IMR-90 (cell line): ENCODE measurements at regions not wholly inside any gene's neighbourhood (a gene's known extent, or its start where the extent isn't known, plus 50 kb on each side); places are given as distances from the start of the nearest gene placed in this dataset.

Experiments
- ATAC-seq: fragments of 200-7000 bp; cut with Tn5 transposase; 2 replicates; pipeline ENCODE4 v1.9.1; 2020; ENCODE audit warnings: low read depth, mild to moderate bottlenecking, moderate library complexity
- BruUV-seq: library from RNA; stranded (reverse); fragments of 400-500 nt; replicated peaks from 2 replicates; lab custom pipeline; 2021; lab: Mats Ljungman, UMichigan
- CTCF ChIA-PET: fragments of 300-600 bp; formaldehyde crosslinking; extraction: SDS; loops from one replicate; lab custom pipeline; 2021; ENCODE audit warnings: antibody characterized with exemption; lab: Yijun Ruan, JAX
- POLR2A ChIA-PET: fragments of 300-600 bp; sonication (Branson Sonifier 250); formaldehyde crosslinking; loops from one replicate; lab custom pipeline; 2022; ENCODE audit warnings: antibody characterized with exemption; ENCODE audit not compliant: unreplicated experiment; lab: Charles Lee
- DNase-seq: peaks from one replicate; pipeline ENCODE4 v3.0.0; 2013
- H2AFZ ChIP-seq: replicated peaks from 2 replicates; pipeline ENCODE3; 2013; ENCODE audit warnings: low read length, mild to moderate bottlenecking; ENCODE audit not compliant: poor library complexity
- H2AK5ac ChIP-seq: 2 replicates; pipeline ENCODE4 v1.6.1; 2013; ENCODE audit warnings: low read depth, low read length, inconsistent platforms
- H2AK9ac ChIP-seq: replicated peaks from 2 replicates; pipeline ENCODE3; 2013; ENCODE audit warnings: mild to moderate bottlenecking, low read depth, low read length, moderate library complexity; ENCODE audit not compliant: poor library complexity
- H2BK120ac ChIP-seq: 2 replicates; pipeline ENCODE4 v1.6.1; 2013; ENCODE audit warnings: low read depth, low read length, inconsistent platforms
- H2BK15ac ChIP-seq: 3 replicates; pipeline ENCODE4 v1.6.1; 2013; ENCODE audit warnings: low read depth, low read length, inconsistent platforms
- H2BK20ac ChIP-seq: 2 replicates; pipeline ENCODE4 v1.6.1; 2013; ENCODE audit warnings: low read depth, mild to moderate bottlenecking, inconsistent platforms, low read length, moderate library complexity
- H2BK5ac ChIP-seq: 2 replicates; pipeline ENCODE4 v1.6.1; 2013; ENCODE audit warnings: mild to moderate bottlenecking, low read depth, low read length, inconsistent platforms; ENCODE audit not compliant: poor library complexity, severe bottlenecking
- H3K14ac ChIP-seq: replicated peaks from 2 replicates; pipeline ENCODE4 v1.6.1; 2013; ENCODE audit warnings: low read depth, low read length, inconsistent platforms
- H3K18ac ChIP-seq: 2 replicates; pipeline ENCODE4 v1.6.1; 2013; ENCODE audit warnings: low read depth, low read length, control low read depth
- H3K23ac ChIP-seq: 2 replicates; pipeline ENCODE4 v1.6.1; 2013; ENCODE audit warnings: low read depth, low read length, inconsistent platforms
- H3K27ac ChIP-seq: 2 replicates; pipeline ENCODE4 v1.5.1; 2013; ENCODE audit warnings: mild to moderate bottlenecking, control low read depth, low read length; ENCODE audit not compliant: insufficient read depth
- H3K27me3 ChIP-seq: 2 replicates; pipeline ENCODE4 v1.6.1; 2013; ENCODE audit warnings: low read length; ENCODE audit not compliant: control insufficient read depth, insufficient read depth
- H3K36me3 ChIP-seq: 2 replicates; pipeline ENCODE4 v1.6.1; 2013; ENCODE audit warnings: low read length, mixed read lengths; ENCODE audit not compliant: control insufficient read depth, insufficient read depth
- H3K4ac ChIP-seq: 2 replicates; pipeline ENCODE4 v1.6.1; 2013; ENCODE audit warnings: low read depth, low read length, inconsistent platforms
- H3K4me1 ChIP-seq: 2 replicates; pipeline ENCODE4 v1.6.1; 2013; ENCODE audit warnings: low read length, mixed read lengths; ENCODE audit not compliant: control insufficient read depth, insufficient read depth
- H3K4me2 ChIP-seq: 2 replicates; pipeline ENCODE4 v1.6.1; 2013; ENCODE audit warnings: low read depth, mild to moderate bottlenecking, control low read depth, low read length, moderate library complexity
- H3K4me3 ChIP-seq: 2 replicates; pipeline ENCODE4 v1.5.1; 2013; ENCODE audit warnings: low read depth, mild to moderate bottlenecking, control low read depth, low read length, moderate library complexity; ENCODE audit not compliant: insufficient read depth
- H3K56ac ChIP-seq: 2 replicates; pipeline ENCODE4 v1.6.1; 2013; ENCODE audit warnings: low read length, inconsistent platforms; ENCODE audit not compliant: insufficient read depth; ENCODE audit errors: extremely low read depth
- H3K79me1 ChIP-seq, 2 experiments: 2 replicates each; pipeline ENCODE4 v1.6.1; 2013; ENCODE audit warnings: low read length in 2 of 2, inconsistent platforms in 1 of 2, low read depth in 1 of 2
- H3K9ac ChIP-seq: 2 replicates; pipeline ENCODE4 v1.6.1; 2013; ENCODE audit warnings: low read depth, low read length, control low read depth
- H3K9me1 ChIP-seq: 2 replicates; pipeline ENCODE4 v1.6.1; 2013; ENCODE audit warnings: low read length, inconsistent platforms; ENCODE audit not compliant: insufficient read depth
- H3K9me3 ChIP-seq: 2 replicates; pipeline ENCODE4 v1.6.1; 2013; ENCODE audit warnings: low read length; ENCODE audit not compliant: control insufficient read depth, insufficient read depth
- H4K20me1 ChIP-seq: 2 replicates; pipeline ENCODE4 v1.6.1; 2013; ENCODE audit warnings: low read length, inconsistent platforms; ENCODE audit not compliant: insufficient read depth
- H4K5ac ChIP-seq: 2 replicates; pipeline ENCODE4 v1.6.1; 2013; ENCODE audit warnings: mild to moderate bottlenecking, low read depth, low read length, control low read depth
- H4K8ac ChIP-seq, 2 experiments: 2 replicates each; pipeline ENCODE4 v1.6.1; 2013; ENCODE audit warnings: low read depth in 2 of 2, low read length in 2 of 2, control low read depth in 1 of 2, inconsistent platforms in 1 of 2
- H4K91ac ChIP-seq: 2 replicates; pipeline ENCODE4 v1.6.1; 2013; ENCODE audit warnings: low read depth, low read length, inconsistent platforms; ENCODE audit not compliant: insufficient read depth
- BHLHE40 ChIP-seq: fragments of 150-350 bp; IDR thresholded peaks from 2 replicates; pipeline ENCODE4 v1.6.1; 2016; ENCODE audit warnings: mild to moderate bottlenecking, low read depth, low read length
- CEBPB ChIP-seq: IDR thresholded peaks from 2 replicates; pipeline ENCODE4 v1.6.1; 2012; ENCODE audit warnings: low read depth, low read length, improper control_type of control experiment
- FOS ChIP-seq: fragments of 150-350 bp; IDR thresholded peaks from 2 replicates; pipeline ENCODE4 v1.6.1; 2016; ENCODE audit warnings: low read depth, low read length
- MAFK ChIP-seq: IDR thresholded peaks from 2 replicates; pipeline ENCODE4 v1.6.1; 2012; ENCODE audit warnings: low read depth, low read length, improper control_type of control experiment
- MAZ ChIP-seq: IDR thresholded peaks from 2 replicates; pipeline ENCODE4 v1.6.1; 2012; ENCODE audit warnings: low read depth, mild to moderate bottlenecking, low read length, improper control_type of control experiment, moderate library complexity, borderline replicate concordance
- MXI1 ChIP-seq: IDR thresholded peaks from 2 replicates; pipeline ENCODE4 v1.6.1; 2012; ENCODE audit warnings: low read depth, mild to moderate bottlenecking, low read length, moderate library complexity, borderline replicate concordance
- NFE2L2 ChIP-seq: fragments of 150-350 bp; IDR thresholded peaks from 2 replicates; pipeline ENCODE4 v1.6.1; 2016; ENCODE audit warnings: low read depth, mild to moderate bottlenecking, low read length
- POLR2A ChIP-seq: IDR thresholded peaks from 2 replicates; pipeline ENCODE4 v1.6.1; 2012; ENCODE audit warnings: mild to moderate bottlenecking, low read depth, low read length
- RAD21 ChIP-seq: IDR thresholded peaks from 2 replicates; pipeline ENCODE4 v1.6.1; 2012; ENCODE audit warnings: low read length, improper control_type of control experiment
- RFX5 ChIP-seq: IDR thresholded peaks from 2 replicates; pipeline ENCODE4 v1.8.0; 2012; ENCODE audit warnings: low read depth, mild to moderate bottlenecking, low read length, moderate library complexity
- dilution Hi-C: fragments of 300-500 bp; cut with HindIII; formaldehyde crosslinking; loops from one replicate; pipeline ENCODE4 v1.14.3; 2018; ENCODE audit warnings: low sequenced_read_pairs; ENCODE audit not compliant: unreplicated experiment
- in situ Hi-C: fragments of 300-500 bp; cut with MboI; formaldehyde crosslinking; loops from 3 replicates; pipeline ENCODE4 v1.14.3; 2019; ENCODE audit warnings: low sequenced_read_pairs, inconsistent platforms, mixed read lengths
- intact Hi-C: fragments of 100-400 bp; cut with micrococcal nuclease; formaldehyde crosslinking; loops from 2 replicates; pipeline ENCODE4 v1.10.0; 2022
- TF ChIP-seq, protein P1 (sequence below): fragments of 150-350 bp; IDR thresholded peaks from 2 replicates; pipeline ENCODE4 v1.6.1; 2016; ENCODE audit warnings: low read depth, mild to moderate bottlenecking, low read length, moderate library complexity, borderline replicate concordance
- TF ChIP-seq, protein P2 (sequence below): conservative IDR thresholded peaks from 2 replicates; pipeline ENCODE4 v1.5.1; 2012; ENCODE audit warnings: mild to moderate bottlenecking, low read depth, low read length, improper control_type of control experiment

DNA sequence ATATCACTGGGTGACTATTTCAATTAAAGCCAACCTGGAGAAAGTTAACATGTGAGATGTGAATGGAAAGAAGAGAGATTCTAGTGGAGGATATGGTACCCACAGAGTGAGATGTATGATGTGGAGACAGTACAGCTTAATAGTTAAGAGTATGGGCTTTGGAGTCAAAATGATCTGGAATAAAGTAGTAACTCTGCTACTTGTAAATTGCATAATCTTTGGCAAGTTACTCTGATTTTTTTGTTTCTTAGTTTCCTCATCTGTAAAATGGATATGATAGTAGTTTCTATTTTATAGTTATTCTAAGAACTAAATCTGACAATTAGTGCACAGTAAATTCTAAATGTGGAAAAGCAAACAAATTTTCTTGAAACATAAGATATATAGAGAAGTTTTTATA is 79.2 kb downstream of the ISOC1 start:
- H3K9me1 ChIP-seq, result no peaks in the 10 kb centered on the region
- H3K9me3 ChIP-seq, result no peaks in the 10 kb centered on the region
- no peak overlapping the region for H3K4me2 ChIP-seq
- H2AK9ac ChIP-seq, result no peak overlapping the region
- TF ChIP-seq NFE2L2, result no peak
- no peak for TF ChIP-seq POLR2A
- TF ChIP-seq FOS, result no peak
- no peak for TF ChIP-seq MAZ
- no peak for TF ChIP-seq BHLHE40
- TF ChIP-seq, protein P1, sequence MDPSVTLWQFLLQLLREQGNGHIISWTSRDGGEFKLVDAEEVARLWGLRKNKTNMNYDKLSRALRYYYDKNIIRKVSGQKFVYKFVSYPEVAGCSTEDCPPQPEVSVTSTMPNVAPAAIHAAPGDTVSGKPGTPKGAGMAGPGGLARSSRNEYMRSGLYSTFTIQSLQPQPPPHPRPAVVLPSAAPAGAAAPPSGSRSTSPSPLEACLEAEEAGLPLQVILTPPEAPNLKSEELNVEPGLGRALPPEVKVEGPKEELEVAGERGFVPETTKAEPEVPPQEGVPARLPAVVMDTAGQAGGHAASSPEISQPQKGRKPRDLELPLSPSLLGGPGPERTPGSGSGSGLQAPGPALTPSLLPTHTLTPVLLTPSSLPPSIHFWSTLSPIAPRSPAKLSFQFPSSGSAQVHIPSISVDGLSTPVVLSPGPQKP, result no peak
- no peak for TF ChIP-seq RFX5
- TF ChIP-seq, protein P2, sequence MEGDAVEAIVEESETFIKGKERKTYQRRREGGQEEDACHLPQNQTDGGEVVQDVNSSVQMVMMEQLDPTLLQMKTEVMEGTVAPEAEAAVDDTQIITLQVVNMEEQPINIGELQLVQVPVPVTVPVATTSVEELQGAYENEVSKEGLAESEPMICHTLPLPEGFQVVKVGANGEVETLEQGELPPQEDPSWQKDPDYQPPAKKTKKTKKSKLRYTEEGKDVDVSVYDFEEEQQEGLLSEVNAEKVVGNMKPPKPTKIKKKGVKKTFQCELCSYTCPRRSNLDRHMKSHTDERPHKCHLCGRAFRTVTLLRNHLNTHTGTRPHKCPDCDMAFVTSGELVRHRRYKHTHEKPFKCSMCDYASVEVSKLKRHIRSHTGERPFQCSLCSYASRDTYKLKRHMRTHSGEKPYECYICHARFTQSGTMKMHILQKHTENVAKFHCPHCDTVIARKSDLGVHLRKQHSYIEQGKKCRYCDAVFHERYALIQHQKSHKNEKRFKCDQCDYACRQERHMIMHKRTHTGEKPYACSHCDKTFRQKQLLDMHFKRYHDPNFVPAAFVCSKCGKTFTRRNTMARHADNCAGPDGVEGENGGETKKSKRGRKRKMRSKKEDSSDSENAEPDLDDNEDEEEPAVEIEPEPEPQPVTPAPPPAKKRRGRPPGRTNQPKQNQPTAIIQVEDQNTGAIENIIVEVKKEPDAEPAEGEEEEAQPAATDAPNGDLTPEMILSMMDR, result no peak
- TF ChIP-seq MAFK, result no peak
- TF ChIP-seq MXI1, result no peak
- TF ChIP-seq RAD21, result no peak
- no peak for TF ChIP-seq CEBPB
- H3K56ac ChIP-seq, result no peak overlapping the region
- H2AFZ ChIP-seq, result no peak overlapping the region
- no peak overlapping the region for H2BK15ac ChIP-seq
- no peak overlapping the region for H4K91ac ChIP-seq
- no peak overlapping the region for H3K9ac ChIP-seq
- H3K27me3 ChIP-seq, result no peaks in the 10 kb centered on the region
- no TSS peak for BruUV-seq
- DNase-seq, result no peak
- H3K4me1 ChIP-seq, result no peaks in the 10 kb centered on the region
- no peak overlapping the region for H3K23ac ChIP-seq
- H3K79me1 ChIP-seq, result no peaks in the 10 kb centered on the region
- no peaks in the 10 kb centered on the region for H4K20me1 ChIP-seq
- H4K8ac ChIP-seq, result no peak overlapping the region
- dilution Hi-C loops, result no loop called here
- no peak overlapping the region for H3K18ac ChIP-seq
- intact Hi-C loops, result loop anchor here (2.0 to 5.0 kb wide), 2 partner anchors 595 to 679 kb away; no protein-coding TSS in a partner anchor
- in situ Hi-C loops, result no loop called here
- H3K4me3 ChIP-seq, result no peak overlapping the region
- no peak overlapping the region for H2BK120ac ChIP-seq
- ATAC-seq, result no peak
- ChIA-PET POLR2A (no interaction called here), CTCF (interaction anchor here (0.5 kb wide), 1 partner anchor 220 kb away, joined by 3 read pairs; no protein-coding TSS in a partner anchor)
- no peaks in the 10 kb centered on the region for H3K36me3 ChIP-seq
- H2BK5ac ChIP-seq, result no peak overlapping the region
- no peak overlapping the region for H3K27ac ChIP-seq
- no peak overlapping the region for H3K14ac ChIP-seq
- no peak overlapping the region for H4K5ac ChIP-seq
- no peak overlapping the region for H3K4ac ChIP-seq
- H2AK5ac ChIP-seq, result no peak overlapping the region
- H2BK20ac ChIP-seq, result no peak overlapping the region
